GM21786 (cell line): ENCODE measurements at regions not wholly inside any gene's neighbourhood (a gene's known extent, or its start where the extent isn't known, plus 50 kb on each side); places are given as distances from the start of the nearest gene placed in this dataset.
"Not testable (repeated sequence)": the region's sequence is repeated elsewhere in the genome, so short reads cannot be mapped to it uniquely, and the experiment has no call there.

Source experiments
- ATAC-seq: cut with Tn5 transposase; IDR thresholded peaks from one replicate; pipeline ENCODE4 v1.9.1; 2021; ENCODE audit not compliant: unreplicated experiment

GRCh38 chr3:164752812-164753211, 325.5 kb downstream of the SI start:
- ATAC-seq, result no peak

GRCh38 chr3:164748626-164749025, 329.7 kb downstream of the SI start:
- ATAC-seq, result no peak

- no peak for ATAC-seq
Observed at GRCh38 chr3:164741869-164742268, 336.4 kb downstream of the SI start.

- no peak for ATAC-seq
Observed at GRCh38 chr3:164737174-164737573, 341.1 kb downstream of the SI start.

GRCh38 chr3:164732166-164732565, 346.1 kb downstream of the SI start:
- ATAC-seq, result no peak

- no peak for ATAC-seq
Observed at GRCh38 chr3:164730815-164731360, 347.4 kb downstream of the SI start.

GRCh38 chr3:164723396-164723795, 354.9 kb downstream of the SI start:
- ATAC-seq, result no peak

- ATAC-seq, result not testable (repeated sequence)
Observed at GRCh38 chr3:164702808-164703207, 375.5 kb downstream of the SI start.

GRCh38 chr3:164687902-164688301, 390.4 kb downstream of the SI start:
- ATAC-seq, result no peak

- no peak for ATAC-seq
Observed at GRCh38 chr3:164687211-164687610, 391.1 kb downstream of the SI start.

- ATAC-seq, result no peak
Observed at GRCh38 chr3:164683489-164683888, 394.8 kb downstream of the SI start.

GRCh38 chr3:164679245-164679644, 399.1 kb downstream of the SI start:
- no peak for ATAC-seq

GRCh38 chr3:164677317-164677716, 401.0 kb downstream of the SI start:
- no peak for ATAC-seq

GRCh38 chr3:164673738-164674137, 404.6 kb downstream of the SI start:
- ATAC-seq, result no peak

GRCh38 chr3:164658125-164658524, 420.2 kb downstream of the SI start:
- ATAC-seq, result no peak

GRCh38 chr3:164657631-164658030, 420.7 kb downstream of the SI start:
- no peak for ATAC-seq

GRCh38 chr3:164655462-164655861, 422.8 kb downstream of the SI start:
- no peak for ATAC-seq

GRCh38 chr3:164641071-164641470, 437.2 kb downstream of the SI start:
- ATAC-seq, result no peak

- no peak for ATAC-seq
Observed at GRCh38 chr3:164640591-164640990, 437.7 kb downstream of the SI start.

GRCh38 chr3:164620956-164621355, 457.3 kb downstream of the SI start:
- ATAC-seq, result no peak

GRCh38 chr3:164620423-164620822, 457.9 kb downstream of the SI start:
- no peak for ATAC-seq

- no peak for ATAC-seq
Observed at GRCh38 chr3:164612751-164613150, 465.5 kb downstream of the SI start.

GRCh38 chr3:164608554-164609276, 469.6 kb downstream of the SI start:
- no peak for ATAC-seq
